IMR-90 (cell line): ENCODE measurements at regions not wholly inside any gene's neighbourhood (a gene's known extent, or its start where the extent isn't known, plus 50 kb on each side); places are given as distances from the start of the nearest gene placed in this dataset.

Source experiments
- ATAC-seq: fragments of 200-7000 bp; cut with Tn5 transposase; 2 replicates; pipeline ENCODE4 v1.9.1; 2020; ENCODE audit warnings: low read depth, mild to moderate bottlenecking, moderate library complexity
- BruUV-seq: library from RNA; stranded (reverse); fragments of 400-500 nt; replicated peaks from 2 replicates; lab custom pipeline; 2021; lab: Mats Ljungman, UMichigan
- CTCF ChIA-PET: fragments of 300-600 bp; formaldehyde crosslinking; extraction: SDS; loops from one replicate; lab custom pipeline; 2021; ENCODE audit warnings: antibody characterized with exemption; lab: Yijun Ruan, JAX
- POLR2A ChIA-PET: fragments of 300-600 bp; sonication (Branson Sonifier 250); formaldehyde crosslinking; loops from one replicate; lab custom pipeline; 2022; ENCODE audit warnings: antibody characterized with exemption; ENCODE audit not compliant: unreplicated experiment; lab: Charles Lee
- DNase-seq: peaks from one replicate; pipeline ENCODE4 v3.0.0; 2013
- H2AFZ ChIP-seq: replicated peaks from 2 replicates; pipeline ENCODE3; 2013; ENCODE audit warnings: low read length, mild to moderate bottlenecking; ENCODE audit not compliant: poor library complexity
- H2AK5ac ChIP-seq: 2 replicates; pipeline ENCODE4 v1.6.1; 2013; ENCODE audit warnings: low read depth, low read length, inconsistent platforms
- H2AK9ac ChIP-seq: replicated peaks from 2 replicates; pipeline ENCODE3; 2013; ENCODE audit warnings: mild to moderate bottlenecking, low read depth, low read length, moderate library complexity; ENCODE audit not compliant: poor library complexity
- H2BK120ac ChIP-seq: 2 replicates; pipeline ENCODE4 v1.6.1; 2013; ENCODE audit warnings: low read depth, low read length, inconsistent platforms
- H2BK15ac ChIP-seq: 3 replicates; pipeline ENCODE4 v1.6.1; 2013; ENCODE audit warnings: low read depth, low read length, inconsistent platforms
- H2BK20ac ChIP-seq: 2 replicates; pipeline ENCODE4 v1.6.1; 2013; ENCODE audit warnings: low read depth, mild to moderate bottlenecking, inconsistent platforms, low read length, moderate library complexity
- H2BK5ac ChIP-seq: 2 replicates; pipeline ENCODE4 v1.6.1; 2013; ENCODE audit warnings: mild to moderate bottlenecking, low read depth, low read length, inconsistent platforms; ENCODE audit not compliant: poor library complexity, severe bottlenecking
- H3K14ac ChIP-seq: replicated peaks from 2 replicates; pipeline ENCODE4 v1.6.1; 2013; ENCODE audit warnings: low read depth, low read length, inconsistent platforms
- H3K18ac ChIP-seq: 2 replicates; pipeline ENCODE4 v1.6.1; 2013; ENCODE audit warnings: low read depth, low read length, control low read depth
- H3K23ac ChIP-seq: 2 replicates; pipeline ENCODE4 v1.6.1; 2013; ENCODE audit warnings: low read depth, low read length, inconsistent platforms
- H3K27ac ChIP-seq: 2 replicates; pipeline ENCODE4 v1.5.1; 2013; ENCODE audit warnings: mild to moderate bottlenecking, control low read depth, low read length; ENCODE audit not compliant: insufficient read depth
- H3K27me3 ChIP-seq: 2 replicates; pipeline ENCODE4 v1.6.1; 2013; ENCODE audit warnings: low read length; ENCODE audit not compliant: control insufficient read depth, insufficient read depth
- H3K36me3 ChIP-seq: 2 replicates; pipeline ENCODE4 v1.6.1; 2013; ENCODE audit warnings: low read length, mixed read lengths; ENCODE audit not compliant: control insufficient read depth, insufficient read depth
- H3K4ac ChIP-seq: 2 replicates; pipeline ENCODE4 v1.6.1; 2013; ENCODE audit warnings: low read depth, low read length, inconsistent platforms
- H3K4me1 ChIP-seq: 2 replicates; pipeline ENCODE4 v1.6.1; 2013; ENCODE audit warnings: low read length, mixed read lengths; ENCODE audit not compliant: control insufficient read depth, insufficient read depth
- H3K4me2 ChIP-seq: 2 replicates; pipeline ENCODE4 v1.6.1; 2013; ENCODE audit warnings: low read depth, mild to moderate bottlenecking, control low read depth, low read length, moderate library complexity
- H3K4me3 ChIP-seq: 2 replicates; pipeline ENCODE4 v1.5.1; 2013; ENCODE audit warnings: low read depth, mild to moderate bottlenecking, control low read depth, low read length, moderate library complexity; ENCODE audit not compliant: insufficient read depth
- H3K56ac ChIP-seq: 2 replicates; pipeline ENCODE4 v1.6.1; 2013; ENCODE audit warnings: low read length, inconsistent platforms; ENCODE audit not compliant: insufficient read depth; ENCODE audit errors: extremely low read depth
- H3K79me1 ChIP-seq, 2 experiments: 2 replicates each; pipeline ENCODE4 v1.6.1; 2013; ENCODE audit warnings: low read length in 2 of 2, inconsistent platforms in 1 of 2, low read depth in 1 of 2
- H3K9ac ChIP-seq: 2 replicates; pipeline ENCODE4 v1.6.1; 2013; ENCODE audit warnings: low read depth, low read length, control low read depth
- H3K9me1 ChIP-seq: 2 replicates; pipeline ENCODE4 v1.6.1; 2013; ENCODE audit warnings: low read length, inconsistent platforms; ENCODE audit not compliant: insufficient read depth
- H3K9me3 ChIP-seq: 2 replicates; pipeline ENCODE4 v1.6.1; 2013; ENCODE audit warnings: low read length; ENCODE audit not compliant: control insufficient read depth, insufficient read depth
- H4K20me1 ChIP-seq: 2 replicates; pipeline ENCODE4 v1.6.1; 2013; ENCODE audit warnings: low read length, inconsistent platforms; ENCODE audit not compliant: insufficient read depth
- H4K5ac ChIP-seq: 2 replicates; pipeline ENCODE4 v1.6.1; 2013; ENCODE audit warnings: mild to moderate bottlenecking, low read depth, low read length, control low read depth
- H4K8ac ChIP-seq, 2 experiments: 2 replicates each; pipeline ENCODE4 v1.6.1; 2013; ENCODE audit warnings: low read depth in 2 of 2, low read length in 2 of 2, control low read depth in 1 of 2, inconsistent platforms in 1 of 2
- H4K91ac ChIP-seq: 2 replicates; pipeline ENCODE4 v1.6.1; 2013; ENCODE audit warnings: low read depth, low read length, inconsistent platforms; ENCODE audit not compliant: insufficient read depth
- BHLHE40 ChIP-seq: fragments of 150-350 bp; IDR thresholded peaks from 2 replicates; pipeline ENCODE4 v1.6.1; 2016; ENCODE audit warnings: mild to moderate bottlenecking, low read depth, low read length
- WGBS, 2 experiments: methylation state at CpG; one replicate each; pipeline versions ENCODE4 v1.1.5 to v1.1.7; 2013; ENCODE audit warnings: missing lambda C conversion rate in 2 of 2; ENCODE audit not compliant: insufficient read length in 1 of 2; ENCODE audit errors: extremely low coverage in 2 of 2; 5-methylcytosine and 5-hydroxymethylcytosine counted together
- dilution Hi-C: fragments of 300-500 bp; cut with HindIII; formaldehyde crosslinking; loops from one replicate; pipeline ENCODE4 v1.14.3; 2018; ENCODE audit warnings: low sequenced_read_pairs; ENCODE audit not compliant: unreplicated experiment
- in situ Hi-C: fragments of 300-500 bp; cut with MboI; formaldehyde crosslinking; loops from 3 replicates; pipeline ENCODE4 v1.14.3; 2019; ENCODE audit warnings: low sequenced_read_pairs, inconsistent platforms, mixed read lengths
- intact Hi-C: fragments of 100-400 bp; cut with micrococcal nuclease; formaldehyde crosslinking; loops from 2 replicates; pipeline ENCODE4 v1.10.0; 2022
- TF ChIP-seq, protein P1 (sequence below): conservative IDR thresholded peaks from 2 replicates; pipeline ENCODE4 v1.5.1; 2012; ENCODE audit warnings: mild to moderate bottlenecking, low read depth, low read length, improper control_type of control experiment

- Histone ChIP-seq H2BK120ac (no peak overlapping the region), H3K4me2 (no peak overlapping the region), H2AK9ac (no peak overlapping the region), H2AFZ (no peak overlapping the region), H3K9me3 (0 out of 2 replicates have a peak, but pooled peaks cover 3% of the 10 kb centered on the region), H3K14ac (no peak overlapping the region), H3K18ac (no peak overlapping the region), H3K9me1 (no peaks in the 10 kb centered on the region), H2BK5ac (no peak overlapping the region), H4K8ac (no peak overlapping the region), H3K23ac (no peak overlapping the region), H3K56ac (no peak overlapping the region), H4K20me1 (no peaks in the 10 kb centered on the region), H3K4me1 (no peaks in the 10 kb centered on the region), H4K5ac (no peak overlapping the region), H3K4ac (no peak overlapping the region), H2BK20ac (no peak overlapping the region), H3K27ac (no peak overlapping the region), H3K36me3 (no peaks in the 10 kb centered on the region), H2BK15ac (no peak overlapping the region), H3K27me3 (peaks cover 5% of the 10 kb centered on the region), H4K91ac (no peak overlapping the region), H3K9ac (no peak overlapping the region), H3K79me1 (no peaks in the 10 kb centered on the region), H3K4me3 (no peak overlapping the region), H2AK5ac (no peak overlapping the region)
- in situ Hi-C loops (no loop called here), intact Hi-C loops (no loop called here), dilution Hi-C loops (no loop called here)
- ChIA-PET POLR2A (no interaction called here), CTCF (interaction anchor here (1.3 kb wide), 1 partner anchor 17 kb away, joined by 3 read pairs; no protein-coding TSS in a partner anchor)
- DNase-seq (no peak), ATAC-seq (no peak)
- TF ChIP-seq, protein P1, sequence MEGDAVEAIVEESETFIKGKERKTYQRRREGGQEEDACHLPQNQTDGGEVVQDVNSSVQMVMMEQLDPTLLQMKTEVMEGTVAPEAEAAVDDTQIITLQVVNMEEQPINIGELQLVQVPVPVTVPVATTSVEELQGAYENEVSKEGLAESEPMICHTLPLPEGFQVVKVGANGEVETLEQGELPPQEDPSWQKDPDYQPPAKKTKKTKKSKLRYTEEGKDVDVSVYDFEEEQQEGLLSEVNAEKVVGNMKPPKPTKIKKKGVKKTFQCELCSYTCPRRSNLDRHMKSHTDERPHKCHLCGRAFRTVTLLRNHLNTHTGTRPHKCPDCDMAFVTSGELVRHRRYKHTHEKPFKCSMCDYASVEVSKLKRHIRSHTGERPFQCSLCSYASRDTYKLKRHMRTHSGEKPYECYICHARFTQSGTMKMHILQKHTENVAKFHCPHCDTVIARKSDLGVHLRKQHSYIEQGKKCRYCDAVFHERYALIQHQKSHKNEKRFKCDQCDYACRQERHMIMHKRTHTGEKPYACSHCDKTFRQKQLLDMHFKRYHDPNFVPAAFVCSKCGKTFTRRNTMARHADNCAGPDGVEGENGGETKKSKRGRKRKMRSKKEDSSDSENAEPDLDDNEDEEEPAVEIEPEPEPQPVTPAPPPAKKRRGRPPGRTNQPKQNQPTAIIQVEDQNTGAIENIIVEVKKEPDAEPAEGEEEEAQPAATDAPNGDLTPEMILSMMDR = no peak
- TF ChIP-seq BHLHE40 = no peak
- no CpG with 5 or more reads among the region's 2 CpGs for WGBS, 2 experiments
- no TSS peak for BruUV-seq
Observed at GRCh38 chr7:42575171-42575570, 336.7 kb downstream of the C7orf25 start.
